ENCODE measurements at regions not wholly inside any gene's neighbourhood (a gene's known extent, or its start where the extent isn't known, plus 50 kb on each side); places are given as distances from the start of the nearest gene placed in this dataset.

GRCh38 chr4:32032136-32032672 lies 1312.0 kb downstream of the PCDH7 start:
- H3K27ac Mint-ChIP-seq, result no peak overlapping the region

GRCh38 chr4:32037399-32037798 lies 1317.2 kb downstream of the PCDH7 start:
- Mint-ChIP-seq H3K4me1 (no peaks in the 10 kb centered on the region), H3K27me3 (no peaks in the 10 kb centered on the region), H3K9me3 (peaks cover 0 to 13% (median 4%) of the 10 kb centered on the region in 8 donors), H3K36me3 (no peaks in the 10 kb centered on the region), H3K4me3 (no peak overlapping the region), H3K27ac (no peak overlapping the region)
- CTCF ChIA-PET (ENCODE audit: partially characterized antibody), result no interaction called here
- POLR2A ChIA-PET (ENCODE audit: partially characterized antibody), result no interaction called here
- intact Hi-C loops (cut with micrococcal nuclease), result no loop called here
- Histone ChIP-seq H3K4me3 (ENCODE audit: low read length in 2 of 2) (no peak overlapping the region), H3K4me1 (ENCODE audit: insufficient read depth, low read length) (no peaks in the 10 kb centered on the region), H3K36me3 (ENCODE audit: insufficient read depth, low read length) (no peaks in the 10 kb centered on the region), H3K27me3 (ENCODE audit: insufficient read depth, low read length) (no peaks in the 10 kb centered on the region), H3K27ac (ENCODE audit: low read depth, low read length) (no peak overlapping the region), H3K9me3 (ENCODE audit: control insufficient read depth in 1 of 2, low read length in 2 of 2) (no peaks in the 10 kb centered on the region)
- no peak for DNase-seq

More at GRCh38 chr4:32032136-32032672, 1312.0 kb downstream of the PCDH7 start:
- Mint-ChIP-seq H3K4me3 (no peak overlapping the region), H3K9me3 (peaks cover 2 to 20% (median 10%) of the 10 kb centered on the region in 8 donors), H3K4me1 (no peaks in the 10 kb centered on the region), H3K27me3 (no peaks in the 10 kb centered on the region), H3K36me3 (no peaks in the 10 kb centered on the region)
- H3K4me1 ChIP-seq (ENCODE audit: insufficient read depth, low read length), result no peaks in the 10 kb centered on the region
- H3K27ac ChIP-seq (ENCODE audit: low read depth, low read length), result no peak overlapping the region
- H3K27me3 ChIP-seq (ENCODE audit: insufficient read depth, low read length), result no peaks in the 10 kb centered on the region
- intact Hi-C loops (cut with micrococcal nuclease), result no loop called here
- CTCF ChIA-PET (ENCODE audit: partially characterized antibody), result no interaction called here
- POLR2A ChIA-PET (ENCODE audit: partially characterized antibody), result no interaction called here
- no peaks in the 10 kb centered on the region for H3K36me3 ChIP-seq (ENCODE audit: insufficient read depth, low read length)
- no peak for DNase-seq
- H3K4me3 ChIP-seq (ENCODE audit: low read length in 2 of 2), result no peak overlapping the region
- H3K9me3 ChIP-seq (ENCODE audit: control insufficient read depth in 1 of 2, low read length in 2 of 2), result no peaks in the 10 kb centered on the region

GRCh38 chr4:32042486-32043247 lies 1322.5 kb downstream of the PCDH7 start:
- Mint-ChIP-seq H3K27ac (no peak overlapping the region), H3K9me3 (peaks cover 0 to 20% (median 5%) of the 10 kb centered on the region in 8 donors), H3K36me3 (no peaks in the 10 kb centered on the region), H3K27me3 (no peaks in the 10 kb centered on the region), H3K4me3 (no peak overlapping the region), H3K4me1 (no peaks in the 10 kb centered on the region)
- Histone ChIP-seq H3K9me3 (ENCODE audit: control insufficient read depth in 1 of 2, low read length in 2 of 2) (no peaks in the 10 kb centered on the region), H3K36me3 (ENCODE audit: insufficient read depth, low read length) (no peaks in the 10 kb centered on the region), H3K4me1 (ENCODE audit: insufficient read depth, low read length) (no peaks in the 10 kb centered on the region), H3K27ac (ENCODE audit: low read depth, low read length) (no peak overlapping the region), H3K27me3 (ENCODE audit: insufficient read depth, low read length) (no peaks in the 10 kb centered on the region), H3K4me3 (ENCODE audit: low read length in 2 of 2) (no peak overlapping the region)
- intact Hi-C loops (cut with micrococcal nuclease), result no loop called here
- POLR2A ChIA-PET (ENCODE audit: partially characterized antibody), result no interaction called here
- CTCF ChIA-PET (ENCODE audit: partially characterized antibody), result no interaction called here
- no peak for DNase-seq

GRCh38 chr4:32043248-32043633 lies 1323.1 kb downstream of the PCDH7 start:
- Mint-ChIP-seq H3K36me3 (no peaks in the 10 kb centered on the region), H3K9me3 (peaks cover 0 to 20% (median 5%) of the 10 kb centered on the region in 8 donors), H3K4me3 (no peak overlapping the region), H3K4me1 (no peaks in the 10 kb centered on the region), H3K27ac (no peak overlapping the region), H3K27me3 (no peaks in the 10 kb centered on the region)
- Histone ChIP-seq H3K4me1 (ENCODE audit: insufficient read depth, low read length) (no peaks in the 10 kb centered on the region), H3K36me3 (ENCODE audit: insufficient read depth, low read length) (no peaks in the 10 kb centered on the region), H3K9me3 (ENCODE audit: control insufficient read depth in 1 of 2, low read length in 2 of 2) (no peaks in the 10 kb centered on the region), H3K4me3 (ENCODE audit: low read length in 2 of 2) (no peak overlapping the region), H3K27ac (ENCODE audit: low read depth, low read length) (no peak overlapping the region), H3K27me3 (ENCODE audit: insufficient read depth, low read length) (no peaks in the 10 kb centered on the region)
- intact Hi-C loops (cut with micrococcal nuclease), result no loop called here
- POLR2A ChIA-PET (ENCODE audit: partially characterized antibody), result no interaction called here
- DNase-seq, result no peak
- CTCF ChIA-PET (ENCODE audit: partially characterized antibody), result no interaction called here

GRCh38 chr4:32061916-32062315 lies 1341.7 kb downstream of the PCDH7 start:
- Mint-ChIP-seq H3K4me1 (no peaks in the 10 kb centered on the region), H3K27me3 (no peaks in the 10 kb centered on the region), H3K4me3 (no peak overlapping the region), H3K27ac (no peak overlapping the region), H3K36me3 (no peaks in the 10 kb centered on the region), H3K9me3 (peaks cover 0 to 10% (median 3%) of the 10 kb centered on the region in 8 donors)
- H3K4me1 ChIP-seq (ENCODE audit: insufficient read depth, low read length), result no peaks in the 10 kb centered on the region
- intact Hi-C loops (cut with micrococcal nuclease), result no loop called here
- no peaks in the 10 kb centered on the region for H3K27me3 ChIP-seq (ENCODE audit: insufficient read depth, low read length)
- no peak for DNase-seq
- H3K4me3 ChIP-seq (ENCODE audit: low read length in 2 of 2), result no peak overlapping the region
- peaks cover 0 to 4% of the 10 kb centered on the region in 2 donors for H3K9me3 ChIP-seq (ENCODE audit: control insufficient read depth in 1 of 2, low read length in 2 of 2)
- CTCF ChIA-PET (ENCODE audit: partially characterized antibody), result no interaction called here
- no peaks in the 10 kb centered on the region for H3K36me3 ChIP-seq (ENCODE audit: insufficient read depth, low read length)
- H3K27ac ChIP-seq (ENCODE audit: low read depth, low read length), result no peak overlapping the region
- POLR2A ChIA-PET (ENCODE audit: partially characterized antibody), result no interaction called here

- H3K27ac ChIP-seq (ENCODE audit: low read depth, low read length), result no peak overlapping the region
- H3K9me3 Mint-ChIP-seq, result peaks cover 2 to 21% (median 8%) of the 10 kb centered on the region in 8 donors
- DNase-seq, result no peak
- no peaks in the 10 kb centered on the region for H3K27me3 ChIP-seq (ENCODE audit: insufficient read depth, low read length)
- intact Hi-C loops (cut with micrococcal nuclease), result no loop called here
- H3K4me3 ChIP-seq (ENCODE audit: low read length in 2 of 2), result no peak overlapping the region
- H3K4me1 Mint-ChIP-seq, result no peaks in the 10 kb centered on the region
- no peaks in the 10 kb centered on the region for H3K27me3 Mint-ChIP-seq
- H3K4me1 ChIP-seq (ENCODE audit: insufficient read depth, low read length), result no peaks in the 10 kb centered on the region
- no peak overlapping the region for H3K27ac Mint-ChIP-seq
- no peak overlapping the region for H3K4me3 Mint-ChIP-seq
- H3K9me3 ChIP-seq (ENCODE audit: control insufficient read depth in 1 of 2, low read length in 2 of 2), result no peaks in the 10 kb centered on the region
- no peaks in the 10 kb centered on the region for H3K36me3 ChIP-seq (ENCODE audit: insufficient read depth, low read length)
- CTCF ChIA-PET (ENCODE audit: partially characterized antibody), result no interaction called here
- POLR2A ChIA-PET (ENCODE audit: partially characterized antibody), result no interaction called here
- no peaks in the 10 kb centered on the region for H3K36me3 Mint-ChIP-seq
These were observed 1353.4 kb downstream of the PCDH7 start for GRCh38 chr4:32073542-32073941.

GRCh38 chr4:32087211-32087610 lies 1367.0 kb downstream of the PCDH7 start:
- no peak overlapping the region for H3K27ac Mint-ChIP-seq
- Histone ChIP-seq H3K36me3 (ENCODE audit: insufficient read depth, low read length) (no peaks in the 10 kb centered on the region), H3K27ac (ENCODE audit: low read depth, low read length) (no peak overlapping the region), H3K9me3 (ENCODE audit: control insufficient read depth in 1 of 2, low read length in 2 of 2) (no peaks in the 10 kb centered on the region), H3K27me3 (ENCODE audit: insufficient read depth, low read length) (no peaks in the 10 kb centered on the region), H3K4me1 (ENCODE audit: insufficient read depth, low read length) (no peaks in the 10 kb centered on the region), H3K4me3 (ENCODE audit: low read length in 2 of 2) (no peak overlapping the region)
- no peaks in the 10 kb centered on the region for H3K36me3 Mint-ChIP-seq
- DNase-seq, result no peak
- no peaks in the 10 kb centered on the region for H3K4me1 Mint-ChIP-seq
- CTCF ChIA-PET (ENCODE audit: partially characterized antibody), result no interaction called here
- no peak overlapping the region for H3K4me3 Mint-ChIP-seq
- peaks cover 0 to 23% (median 6%) of the 10 kb centered on the region in 8 donors for H3K9me3 Mint-ChIP-seq
- intact Hi-C loops (cut with micrococcal nuclease), result no loop called here
- POLR2A ChIA-PET (ENCODE audit: partially characterized antibody), result no interaction called here
- no peaks in the 10 kb centered on the region for H3K27me3 Mint-ChIP-seq
